ENCODE measurements at regions not wholly inside any gene's neighbourhood (a gene's known extent, or its start where the extent isn't known, plus 50 kb on each side); places are given as distances from the start of the nearest gene placed in this dataset.
"Not testable (repeated sequence)": the region's sequence is repeated elsewhere in the genome, so short reads cannot be mapped to it uniquely, and the experiment has no call there.

DNA sequence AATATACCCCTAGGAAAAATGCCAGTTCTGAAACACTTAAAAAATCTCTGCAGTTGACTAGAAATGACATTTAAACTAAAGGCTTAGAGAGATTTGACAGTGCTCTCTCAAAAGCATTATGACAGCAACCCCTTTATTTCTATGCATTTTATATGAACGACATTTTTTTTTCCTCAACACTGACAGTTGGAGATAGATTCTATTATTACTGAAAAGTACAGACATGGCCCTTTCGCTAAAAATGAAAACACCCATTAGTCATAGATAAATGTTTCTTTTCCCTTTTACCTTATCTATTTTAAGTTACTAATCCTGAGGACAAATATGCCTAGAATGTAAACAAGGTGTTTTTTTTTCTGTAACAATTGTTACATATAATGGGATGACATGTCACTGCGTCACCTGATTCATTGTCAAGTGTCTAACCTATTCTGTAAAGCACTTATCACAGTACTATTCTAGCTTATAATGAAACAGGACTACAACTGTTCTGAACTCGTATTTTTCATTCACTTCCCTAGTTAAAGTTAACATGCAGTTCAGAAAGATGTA, 1169.6 kb upstream of the CRIM1 start:
- Histone ChIP-seq H2AFZ (ENCODE audit: low read depth, low read length, severe bottlenecking) (no peak overlapping the region), H3K27me3 (ENCODE audit: low read length) (no peaks in the 10 kb centered on the region), H3K4me2 (ENCODE audit: low read depth, low read length, poor library complexity, severe bottlenecking) (no peak overlapping the region), H3K79me2 (ENCODE audit: insufficient read depth, low read length) (no peaks in the 10 kb centered on the region), H3K27ac (ENCODE audit: low read depth, low read length) (no peak overlapping the region), H4K20me1 (ENCODE audit: low read depth, low read length) (no peaks in the 10 kb centered on the region), H3F3A (ENCODE audit: insufficient read depth) (no peaks in the 10 kb centered on the region), H3K9me2 (replicated peaks; ENCODE audit: insufficient read depth, low read length) (no peaks in the 10 kb centered on the region), H3K4me3 (ENCODE audit: insufficient read depth, low read length, poor library complexity, severe bottlenecking) (no peak overlapping the region), H3K9ac (ENCODE audit: low read length) (no peak overlapping the region), H3K36me3 (ENCODE audit: low read length) (no peaks in the 10 kb centered on the region), H3K9me3 (ENCODE audit: insufficient read depth, low read length) (no peaks in the 10 kb centered on the region)
- TF ChIP-seq EZH2phosphoT487 (conservative IDR thresholded peaks at IDR 0.05; ENCODE audit: low read length), result no peak
- TF ChIP-seq, protein P1, sequence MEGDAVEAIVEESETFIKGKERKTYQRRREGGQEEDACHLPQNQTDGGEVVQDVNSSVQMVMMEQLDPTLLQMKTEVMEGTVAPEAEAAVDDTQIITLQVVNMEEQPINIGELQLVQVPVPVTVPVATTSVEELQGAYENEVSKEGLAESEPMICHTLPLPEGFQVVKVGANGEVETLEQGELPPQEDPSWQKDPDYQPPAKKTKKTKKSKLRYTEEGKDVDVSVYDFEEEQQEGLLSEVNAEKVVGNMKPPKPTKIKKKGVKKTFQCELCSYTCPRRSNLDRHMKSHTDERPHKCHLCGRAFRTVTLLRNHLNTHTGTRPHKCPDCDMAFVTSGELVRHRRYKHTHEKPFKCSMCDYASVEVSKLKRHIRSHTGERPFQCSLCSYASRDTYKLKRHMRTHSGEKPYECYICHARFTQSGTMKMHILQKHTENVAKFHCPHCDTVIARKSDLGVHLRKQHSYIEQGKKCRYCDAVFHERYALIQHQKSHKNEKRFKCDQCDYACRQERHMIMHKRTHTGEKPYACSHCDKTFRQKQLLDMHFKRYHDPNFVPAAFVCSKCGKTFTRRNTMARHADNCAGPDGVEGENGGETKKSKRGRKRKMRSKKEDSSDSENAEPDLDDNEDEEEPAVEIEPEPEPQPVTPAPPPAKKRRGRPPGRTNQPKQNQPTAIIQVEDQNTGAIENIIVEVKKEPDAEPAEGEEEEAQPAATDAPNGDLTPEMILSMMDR (IDR thresholded peaks at IDR 0.05; ENCODE audit: insufficient read depth, low read length, poor library complexity, severe bottlenecking), result no peak

DNA sequence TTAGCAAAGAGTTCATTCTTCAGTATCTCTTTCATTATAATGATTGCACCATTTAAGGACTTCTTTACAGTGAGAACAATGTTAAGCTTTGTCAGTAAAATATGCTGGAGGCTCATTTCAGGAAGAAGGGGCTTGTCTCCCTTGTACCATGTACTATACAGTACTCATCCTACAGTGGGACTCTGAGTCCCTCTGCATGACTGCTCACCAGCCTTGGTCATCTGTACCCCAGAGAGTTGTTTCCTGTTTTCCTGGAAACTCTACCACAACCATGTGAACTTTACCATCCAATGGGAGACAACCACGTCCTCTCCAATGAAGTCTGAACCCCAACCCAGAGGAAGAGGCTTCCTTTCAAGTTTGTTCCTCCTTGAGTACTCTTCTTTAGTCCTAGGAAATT, 1171.1 kb upstream of the CRIM1 start:
- no peaks in the 10 kb centered on the region for H4K20me1 ChIP-seq (ENCODE audit: low read depth, low read length)
- no peak overlapping the region for H3K9ac ChIP-seq (ENCODE audit: low read length)
- TF ChIP-seq, protein P1 (IDR thresholded peaks at IDR 0.05; ENCODE audit: insufficient read depth, low read length, poor library complexity, severe bottlenecking), result no peak
- TF ChIP-seq EZH2phosphoT487 (conservative IDR thresholded peaks at IDR 0.05; ENCODE audit: low read length), result no peak
- no peak overlapping the region for H3K4me3 ChIP-seq (ENCODE audit: insufficient read depth, low read length, poor library complexity, severe bottlenecking)
- no peak overlapping the region for H2AFZ ChIP-seq (ENCODE audit: low read depth, low read length, severe bottlenecking)
- H3K79me2 ChIP-seq (ENCODE audit: insufficient read depth, low read length), result no peaks in the 10 kb centered on the region
- no peaks in the 10 kb centered on the region for H3F3A ChIP-seq (ENCODE audit: insufficient read depth)
- H3K27me3 ChIP-seq (ENCODE audit: low read length), result no peaks in the 10 kb centered on the region
- H3K9me3 ChIP-seq (ENCODE audit: insufficient read depth, low read length), result no peaks in the 10 kb centered on the region
- no peaks in the 10 kb centered on the region for H3K36me3 ChIP-seq (ENCODE audit: low read length)
- no peaks in the 10 kb centered on the region for H3K9me2 ChIP-seq (replicated peaks; ENCODE audit: insufficient read depth, low read length)
- H3K27ac ChIP-seq (ENCODE audit: low read depth, low read length), result no peak overlapping the region
- H3K4me2 ChIP-seq (ENCODE audit: low read depth, low read length, poor library complexity, severe bottlenecking), result no peak overlapping the region

DNA sequence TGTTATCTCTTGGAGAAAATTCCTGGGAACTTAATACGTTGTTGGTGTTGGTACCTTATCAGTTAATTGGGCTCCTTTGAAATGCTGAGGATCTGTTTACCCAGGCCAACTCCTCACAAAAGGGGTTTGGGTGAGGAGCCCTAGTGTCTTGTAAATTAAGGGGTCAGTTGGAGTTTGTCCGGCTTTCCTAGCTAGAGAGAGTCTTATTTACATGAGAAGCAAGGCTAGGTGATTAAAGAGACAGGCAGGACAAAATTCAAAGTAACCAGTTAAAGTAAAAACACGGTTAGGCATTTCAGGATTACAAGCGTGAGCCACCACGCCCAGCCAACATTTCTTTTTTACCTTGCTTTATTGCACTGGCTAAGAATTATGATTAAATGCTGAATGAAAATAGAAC, 1178.9 kb upstream of the CRIM1 start:
- H3K79me2 ChIP-seq (ENCODE audit: insufficient read depth, low read length); H3K36me3 ChIP-seq (ENCODE audit: low read length); H2AFZ ChIP-seq (ENCODE audit: low read depth, low read length, severe bottlenecking); H3K9me2 ChIP-seq (replicated peaks; ENCODE audit: insufficient read depth, low read length); H3K27ac ChIP-seq (ENCODE audit: low read depth, low read length); H3K4me2 ChIP-seq (ENCODE audit: low read depth, low read length, poor library complexity, severe bottlenecking); H3K4me3 ChIP-seq (ENCODE audit: insufficient read depth, low read length, poor library complexity, severe bottlenecking); H3K9ac ChIP-seq (ENCODE audit: low read length); H3K27me3 ChIP-seq (ENCODE audit: low read length); H3K9me3 ChIP-seq (ENCODE audit: insufficient read depth, low read length); H4K20me1 ChIP-seq (ENCODE audit: low read depth, low read length); H3F3A ChIP-seq (ENCODE audit: insufficient read depth): not testable (repeated sequence)

DNA sequence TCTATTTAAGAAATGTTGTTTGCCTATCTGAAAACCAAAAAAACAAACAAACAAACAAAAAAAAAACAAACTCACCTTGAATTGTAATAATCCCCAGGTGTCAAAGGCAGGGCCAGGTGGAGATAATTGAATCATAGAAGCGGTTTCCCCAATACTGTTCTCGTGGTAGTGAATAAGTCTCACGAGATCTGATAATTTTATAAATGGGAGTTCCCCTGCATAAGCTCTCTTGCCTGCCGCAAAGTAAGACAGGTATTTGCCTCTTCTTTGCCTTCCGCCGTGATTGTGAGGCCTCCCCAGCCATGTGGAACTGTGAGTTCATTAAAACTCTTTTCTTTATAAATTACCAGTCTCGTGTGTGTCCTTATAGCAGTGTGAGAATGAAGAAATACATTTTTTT, 1180.7 kb upstream of the CRIM1 start:
- Histone ChIP-seq H3K27ac (ENCODE audit: low read depth, low read length) (no peak overlapping the region), H3K36me3 (ENCODE audit: low read length) (no peaks in the 10 kb centered on the region), H3F3A (ENCODE audit: insufficient read depth) (no peaks in the 10 kb centered on the region), H3K79me2 (ENCODE audit: insufficient read depth, low read length) (no peaks in the 10 kb centered on the region), H4K20me1 (ENCODE audit: low read depth, low read length) (no peaks in the 10 kb centered on the region), H3K9me2 (replicated peaks; ENCODE audit: insufficient read depth, low read length) (no peaks in the 10 kb centered on the region), H3K4me3 (ENCODE audit: insufficient read depth, low read length, poor library complexity, severe bottlenecking) (no peak overlapping the region), H3K27me3 (ENCODE audit: low read length) (no peaks in the 10 kb centered on the region), H3K4me2 (ENCODE audit: low read depth, low read length, poor library complexity, severe bottlenecking) (no peak overlapping the region), H2AFZ (ENCODE audit: low read depth, low read length, severe bottlenecking) (no peak overlapping the region), H3K9me3 (ENCODE audit: insufficient read depth, low read length) (no peaks in the 10 kb centered on the region), H3K9ac (ENCODE audit: low read length) (no peak overlapping the region)
- TF ChIP-seq, protein P1 (IDR thresholded peaks at IDR 0.05; ENCODE audit: insufficient read depth, low read length, poor library complexity, severe bottlenecking), result no peak
- TF ChIP-seq EZH2phosphoT487 (conservative IDR thresholded peaks at IDR 0.05; ENCODE audit: low read length), result no peak

All from SU-DHL-6 (cell line).